ENCODE measurements at regions not wholly inside any gene's neighbourhood (a gene's known extent, or its start where the extent isn't known, plus 50 kb on each side); places are given as distances from the start of the nearest gene placed in this dataset.

DNA sequence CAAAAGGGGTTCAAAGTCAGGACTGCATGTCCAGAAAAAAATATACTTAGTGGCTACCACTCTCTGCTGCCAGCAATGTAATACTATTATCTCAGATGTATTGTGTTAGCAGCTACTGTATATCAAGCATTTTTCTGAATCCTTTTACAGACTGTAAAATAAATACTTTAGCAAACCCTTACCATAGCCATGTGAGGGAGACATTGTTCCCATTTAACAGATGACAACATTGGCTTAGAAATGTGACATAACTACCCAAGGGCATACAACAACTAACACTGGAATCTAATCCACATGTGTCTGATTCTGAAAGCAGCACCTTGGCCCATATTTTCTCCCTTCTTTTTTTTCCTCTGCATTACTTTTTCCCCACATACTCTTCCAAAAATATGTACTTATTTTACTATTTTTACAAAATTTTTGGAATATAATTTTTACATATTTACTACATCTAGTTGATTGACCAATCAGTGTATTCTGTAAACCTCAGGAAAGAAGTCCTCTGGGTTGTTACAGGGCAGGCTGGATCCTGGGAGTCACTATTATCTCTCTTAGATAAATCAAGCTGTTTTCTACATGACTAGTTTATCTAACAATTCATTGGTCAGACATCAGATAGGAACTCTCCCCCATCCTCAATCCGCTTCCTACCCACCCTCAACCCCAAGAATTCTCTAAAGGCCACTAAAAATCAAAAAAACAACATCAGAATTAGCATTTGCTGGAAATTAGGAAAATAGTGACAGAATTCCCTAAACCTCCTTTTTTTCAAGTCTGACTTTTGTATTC is 154.1 kb downstream of the BTG1 start:
- 92 to 100% methylated on average over 1 of the region's 1 CpG for WGBS, 2 donors (ENCODE audit: low coverage in 1 of 2)
- H3K4me3 ChIP-seq, result no peak overlapping the region
- H3K4me1 ChIP-seq, result peaks cover 0 to 8% (median 0%) of the 10 kb centered on the region in 3 donors
- no peak overlapping the region for H3K27ac ChIP-seq
- H3K9me3 ChIP-seq, result no peaks in the 10 kb centered on the region
- H3K36me3 ChIP-seq, result no peaks in the 10 kb centered on the region
- H3K27me3 ChIP-seq, result no peaks in the 10 kb centered on the region
- ATAC-seq, result no peak
- TF ChIP-seq POLR2AphosphoS5 (IDR thresholded peaks at IDR 0.05) (no peak), CTCF (IDR thresholded peaks at IDR 0.05) (no peak), POLR2A (IDR thresholded peaks at IDR 0.05) (no peak)

GRCh38 chr12:91990525-91990924 is 155.1 kb downstream of the BTG1 start:
- Histone ChIP-seq H3K4me3 (no peak overlapping the region), H3K27me3 (no peaks in the 10 kb centered on the region), H3K27ac (peak overlapping the region in 1 of 4 donors; percentile 13), H3K4me1 (peaks cover 0 to 11% (median 0%) of the 10 kb centered on the region in 3 donors), H3K9me3 (no peaks in the 10 kb centered on the region), H3K36me3 (no peaks in the 10 kb centered on the region)
- TF ChIP-seq POLR2AphosphoS5 (IDR thresholded peaks at IDR 0.05), result no peak
- ATAC-seq, result no peak
- WGBS, 2 donors (ENCODE audit: low coverage in 1 of 2), result 19 to 25% methylated on average over 2 of the region's 2 CpGs

DNA sequence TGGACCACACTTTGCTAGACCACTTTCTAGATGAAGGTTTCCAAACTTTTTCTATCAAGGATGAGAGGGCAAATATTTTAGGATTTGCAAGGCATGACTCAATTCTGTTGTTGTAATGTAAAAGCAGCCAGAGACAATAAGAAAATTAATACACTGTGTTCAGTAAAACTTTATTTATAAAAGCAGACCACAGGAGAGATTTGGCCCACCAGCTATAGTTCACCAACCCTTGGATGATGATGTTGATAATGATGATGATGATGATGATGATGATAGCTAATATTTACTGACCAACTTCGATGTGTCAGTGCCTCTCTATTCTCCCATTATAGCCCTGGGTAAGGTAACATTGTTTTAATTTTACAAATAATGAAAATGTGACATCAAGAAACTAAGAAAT is 156.5 kb downstream of the BTG1 start:
- H3K9me3 ChIP-seq, result no peaks in the 10 kb centered on the region
- peaks cover 0 to 24% (median 0%) of the 10 kb centered on the region in 3 donors for H3K4me1 ChIP-seq

GRCh38 chr12:91988086-91988923 is 157.3 kb downstream of the BTG1 start:
- Histone ChIP-seq H3K9me3 (no peaks in the 10 kb centered on the region), H3K27ac (no peak overlapping the region), H3K27me3 (no peaks in the 10 kb centered on the region), H3K36me3 (no peaks in the 10 kb centered on the region), H3K4me1 (peaks cover 0 to 27% (median 0%) of the 10 kb centered on the region in 3 donors), H3K4me3 (no peak overlapping the region)
- WGBS, 2 donors (ENCODE audit: low coverage in 1 of 2), result 72 to 80% methylated on average over 7 of the region's 7 CpGs
- ATAC-seq, result peak; percentile 16
- no peak for TF ChIP-seq POLR2AphosphoS5 (IDR thresholded peaks at IDR 0.05)
- TF ChIP-seq POLR2A (IDR thresholded peaks at IDR 0.05), result no peak
- no peak for TF ChIP-seq CTCF (IDR thresholded peaks at IDR 0.05)
- no peak for TF ChIP-seq EP300 (IDR thresholded peaks at IDR 0.05)

More for the DNA sequence above, 156.5 kb downstream of the BTG1 start:
- WGBS, 2 donors (ENCODE audit: low coverage in 1 of 2), result 94 to 100% methylated on average over 1 of the region's 1 CpG
- Histone ChIP-seq H3K27ac (no peak overlapping the region), H3K36me3 (no peaks in the 10 kb centered on the region), H3K27me3 (no peaks in the 10 kb centered on the region), H3K4me3 (no peak overlapping the region)
- ATAC-seq, result no peak
- TF ChIP-seq EP300 (IDR thresholded peaks at IDR 0.05), result no peak
- TF ChIP-seq POLR2AphosphoS5 (IDR thresholded peaks at IDR 0.05), result no peak
- no peak for TF ChIP-seq CTCF (IDR thresholded peaks at IDR 0.05)
- TF ChIP-seq POLR2A (IDR thresholded peaks at IDR 0.05), result no peak

GRCh38 chr12:91986084-91986483 is 159.6 kb downstream of the BTG1 start:
- Histone ChIP-seq H3K27me3 (no peaks in the 10 kb centered on the region), H3K4me1 (peaks cover 0 to 27% (median 0%) of the 10 kb centered on the region in 3 donors), H3K36me3 (no peaks in the 10 kb centered on the region), H3K27ac (no peak overlapping the region), H3K4me3 (no peak overlapping the region), H3K9me3 (no peaks in the 10 kb centered on the region)
- ATAC-seq, result no peak
- WGBS, 2 donors (ENCODE audit: low coverage in 1 of 2), result 40 to 77% methylated on average over 1 to 2 of the region's 2 CpGs
- TF ChIP-seq CTCF (IDR thresholded peaks at IDR 0.05), result no peak
- TF ChIP-seq EP300 (IDR thresholded peaks at IDR 0.05), result no peak
- TF ChIP-seq POLR2AphosphoS5 (IDR thresholded peaks at IDR 0.05), result no peak
- TF ChIP-seq POLR2A (IDR thresholded peaks at IDR 0.05), result no peak
